KMS-11 (cell line): ENCODE measurements at regions not wholly inside any gene's neighbourhood (a gene's known extent, or its start where the extent isn't known, plus 50 kb on each side); places are given as distances from the start of the nearest gene placed in this dataset.

Source experiments
- H2AFZ ChIP-seq: fragments of 200-600 bp; sonication (generic); 2 replicates; pipeline ENCODE4 v1.6.1; 2016; ENCODE audit warnings: antibody characterized with exemption, mixed run types, low read depth
- H3K27ac ChIP-seq: fragments of 200-600 bp; sonication (generic); 2 replicates; pipeline ENCODE4 v1.6.1; 2016; ENCODE audit warnings: mild to moderate bottlenecking, mixed run types
- H3K27me3 ChIP-seq: fragments of 200-600 bp; sonication (generic); 2 replicates; pipeline ENCODE4 v1.6.1; 2017; ENCODE audit warnings: mild to moderate bottlenecking, low read depth, mixed run types, moderate library complexity; ENCODE audit not compliant: insufficient read depth
- H3K36me3 ChIP-seq: fragments of 200-600 bp; sonication (generic); 2 replicates; pipeline ENCODE4 v1.6.1; 2017; ENCODE audit warnings: mild to moderate bottlenecking, mixed run types; ENCODE audit not compliant: insufficient read depth
- H3K4me1 ChIP-seq: fragments of 200-600 bp; sonication (generic); 2 replicates; pipeline ENCODE4 v1.6.1; 2016; ENCODE audit warnings: mild to moderate bottlenecking, low read depth, mixed run types; ENCODE audit not compliant: poor library complexity, severe bottlenecking
- H3K4me2 ChIP-seq: fragments of 200-600 bp; sonication (generic); 2 replicates; pipeline ENCODE4 v1.7.0; 2016; ENCODE audit warnings: mild to moderate bottlenecking, mixed run types
- H3K4me3 ChIP-seq: fragments of 200-600 bp; sonication (generic); IDR thresholded peaks from 2 replicates; pipeline ENCODE4 v1.6.1; 2017; ENCODE audit warnings: low read depth, low read length, mixed read lengths; ENCODE audit not compliant: insufficient read depth
- H3K79me2 ChIP-seq: fragments of 200-600 bp; sonication (generic); 2 replicates; pipeline ENCODE4 v1.6.1; 2016; ENCODE audit warnings: low read depth, mixed run types; ENCODE audit not compliant: insufficient read depth
- H3K9ac ChIP-seq: fragments of 200-600 bp; sonication (generic); 2 replicates; pipeline ENCODE4 v1.6.1; 2016; ENCODE audit warnings: mild to moderate bottlenecking, mixed run types
- H4K20me1 ChIP-seq: fragments of 200-600 bp; sonication (generic); 2 replicates; pipeline ENCODE4 v1.6.1; 2016; ENCODE audit warnings: mild to moderate bottlenecking, mixed run types; ENCODE audit not compliant: insufficient read depth
- CTCF ChIP-seq: fragments of 200-600 bp; sonication (generic); conservative IDR thresholded peaks from 2 replicates; pipeline ENCODE4 v1.6.1; 2017; ENCODE audit warnings: low read depth, mild to moderate bottlenecking, antibody characterized with exemption, low read length, moderate library complexity, mixed read lengths

GRCh38 chr4:20196476-20196875 lies 55.2 kb upstream of the SLIT2 start:
- TF ChIP-seq CTCF, result no peak
- Histone ChIP-seq H3K4me1 (no peaks in the 10 kb centered on the region), H3K27ac (no peak overlapping the region), H2AFZ (no peak overlapping the region), H3K36me3 (no peaks in the 10 kb centered on the region), H4K20me1 (no peaks in the 10 kb centered on the region), H3K4me2 (no peak overlapping the region), H3K9ac (no peak overlapping the region), H3K27me3 (no peaks in the 10 kb centered on the region), H3K79me2 (no peaks in the 10 kb centered on the region), H3K4me3 (no peak overlapping the region)

GRCh38 chr4:20195071-20195885 lies 56.4 kb upstream of the SLIT2 start:
- no peak overlapping the region for H2AFZ ChIP-seq
- H3K4me1 ChIP-seq, result no peaks in the 10 kb centered on the region
- H3K4me3 ChIP-seq, result no peak overlapping the region
- H3K27ac ChIP-seq, result no peak overlapping the region
- no peaks in the 10 kb centered on the region for H3K36me3 ChIP-seq
- no peak overlapping the region for H3K9ac ChIP-seq
- no peak for TF ChIP-seq CTCF
- no peaks in the 10 kb centered on the region for H3K27me3 ChIP-seq
- no peaks in the 10 kb centered on the region for H3K79me2 ChIP-seq
- H3K4me2 ChIP-seq, result no peak overlapping the region
- H4K20me1 ChIP-seq, result no peaks in the 10 kb centered on the region

- H4K20me1 ChIP-seq, result no peaks in the 10 kb centered on the region
- H3K4me1 ChIP-seq, result no peaks in the 10 kb centered on the region
- no peak overlapping the region for H2AFZ ChIP-seq
- H3K4me2 ChIP-seq, result no peak overlapping the region
- no peaks in the 10 kb centered on the region for H3K36me3 ChIP-seq
- H3K79me2 ChIP-seq, result no peaks in the 10 kb centered on the region
- no peak overlapping the region for H3K4me3 ChIP-seq
- H3K27ac ChIP-seq, result no peak overlapping the region
- no peak overlapping the region for H3K9ac ChIP-seq
- H3K27me3 ChIP-seq, result no peaks in the 10 kb centered on the region
- TF ChIP-seq CTCF, result no peak
Measured at GRCh38 chr4:20194123-20195013, 57.3 kb upstream of the SLIT2 start.

- no peaks in the 10 kb centered on the region for H3K36me3 ChIP-seq
- H2AFZ ChIP-seq, result no peak overlapping the region
Measured at GRCh38 chr4:20193141-20193936, 58.4 kb upstream of the SLIT2 start.

More at GRCh38 chr4:20193141-20193936, 58.4 kb upstream of the SLIT2 start:
- Histone ChIP-seq H3K4me3 (no peak overlapping the region), H3K9ac (no peak overlapping the region), H3K79me2 (no peaks in the 10 kb centered on the region), H3K4me2 (no peak overlapping the region), H3K4me1 (no peaks in the 10 kb centered on the region), H3K27ac (no peak overlapping the region), H3K27me3 (no peaks in the 10 kb centered on the region), H4K20me1 (no peaks in the 10 kb centered on the region)
- TF ChIP-seq CTCF, result no peak
